HG03108 (cell line): ENCODE measurements at regions not wholly inside any gene's neighbourhood (a gene's known extent, or its start where the extent isn't known, plus 50 kb on each side); places are given as distances from the start of the nearest gene placed in this dataset.
"Not testable (repeated sequence)": the region's sequence is repeated elsewhere in the genome, so short reads cannot be mapped to it uniquely, and the experiment has no call there.

Experiments
- ATAC-seq: cut with Tn5 transposase; IDR thresholded peaks from one replicate; pipeline ENCODE4 v1.9.1; 2021; ENCODE audit warnings: moderate library complexity; ENCODE audit not compliant: unreplicated experiment

DNA sequence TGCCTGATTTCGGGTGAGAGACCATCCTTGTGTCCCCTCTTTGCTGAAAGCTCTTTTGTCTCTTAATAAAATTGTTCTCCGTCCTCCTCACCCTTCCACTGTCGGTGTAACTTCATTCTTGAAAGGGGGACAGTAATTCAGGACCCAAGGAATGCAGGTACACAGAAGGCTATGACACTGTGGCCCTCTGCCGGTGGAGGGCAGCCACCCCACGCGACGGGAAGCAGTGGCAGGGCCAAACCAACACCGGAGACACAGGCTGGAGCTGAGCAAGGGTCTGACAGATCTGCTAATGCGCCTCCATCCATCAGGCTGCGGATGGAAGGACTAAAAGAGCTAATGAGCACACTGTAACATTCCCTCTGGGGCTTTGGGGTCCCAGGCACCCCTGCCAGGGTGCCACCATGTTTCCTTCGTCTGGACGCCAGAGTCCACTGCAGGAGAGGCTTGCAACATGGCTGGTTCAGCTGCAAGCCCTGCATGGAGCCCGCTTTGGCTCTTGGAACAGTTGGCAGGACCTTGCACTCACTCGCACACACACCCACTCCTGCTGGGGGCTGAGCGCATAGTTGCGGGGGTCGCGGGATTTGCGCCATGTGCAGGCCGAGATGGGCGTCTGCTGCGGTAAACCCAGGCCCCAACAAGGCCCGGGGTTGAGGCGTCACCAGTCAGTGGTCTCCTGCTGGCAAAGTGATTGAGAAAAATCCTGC lies 544.1 kb upstream of the CDH7 start:
- ATAC-seq = no peak

DNA sequence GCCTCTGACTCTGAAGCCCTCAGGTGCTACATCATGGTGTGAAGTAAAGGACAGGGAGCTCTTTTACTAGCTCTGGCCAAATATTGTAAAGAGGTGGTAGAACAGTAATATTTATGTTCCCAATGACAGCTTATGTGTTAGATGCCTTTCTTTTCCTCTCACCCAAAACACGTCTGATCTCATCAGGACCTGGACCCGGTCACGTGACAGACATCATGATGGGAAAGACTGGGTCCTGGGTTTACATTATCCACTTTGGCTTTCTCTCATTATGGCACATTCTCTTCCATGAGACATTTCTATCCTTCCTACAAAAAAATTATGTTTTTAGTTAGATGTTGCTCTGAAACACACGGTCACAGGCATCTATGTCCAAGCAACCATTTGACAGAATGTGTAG lies 548.7 kb upstream of the CDH7 start:
- no peak for ATAC-seq

- no peak for ATAC-seq
These were observed 575.1 kb upstream of the CDH7 start for GRCh38 chr18:65175681-65176080.

- ATAC-seq = not testable (repeated sequence)
These were observed 588.7 kb upstream of the CDH7 start for GRCh38 chr18:65162086-65162485.

DNA sequence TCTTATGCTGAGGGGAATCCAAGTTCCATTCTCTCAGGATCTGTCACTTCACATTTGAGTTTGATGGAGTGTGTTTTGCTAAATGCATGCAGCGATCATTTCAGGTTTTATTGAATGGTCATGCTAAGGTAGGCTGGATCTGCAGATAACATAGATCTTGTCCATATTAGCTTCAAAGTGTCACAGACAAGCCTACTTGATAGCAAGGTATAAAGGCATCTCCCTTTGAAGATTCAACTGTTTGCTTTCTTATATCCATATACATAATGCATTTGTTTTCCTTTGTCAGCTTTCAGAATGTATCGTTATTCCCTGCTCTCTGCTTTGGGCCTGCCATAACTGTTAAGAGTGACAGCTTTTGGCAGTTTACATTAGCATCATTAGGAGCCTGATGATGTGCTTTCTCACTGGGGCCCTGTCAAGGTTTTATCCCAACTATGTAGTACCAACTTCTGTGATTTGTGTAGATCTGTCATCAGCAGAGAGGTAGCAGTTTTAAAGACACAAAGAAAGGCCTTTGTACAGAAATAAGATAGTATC lies 604.3 kb upstream of the CDH7 start:
- no peak for ATAC-seq

DNA sequence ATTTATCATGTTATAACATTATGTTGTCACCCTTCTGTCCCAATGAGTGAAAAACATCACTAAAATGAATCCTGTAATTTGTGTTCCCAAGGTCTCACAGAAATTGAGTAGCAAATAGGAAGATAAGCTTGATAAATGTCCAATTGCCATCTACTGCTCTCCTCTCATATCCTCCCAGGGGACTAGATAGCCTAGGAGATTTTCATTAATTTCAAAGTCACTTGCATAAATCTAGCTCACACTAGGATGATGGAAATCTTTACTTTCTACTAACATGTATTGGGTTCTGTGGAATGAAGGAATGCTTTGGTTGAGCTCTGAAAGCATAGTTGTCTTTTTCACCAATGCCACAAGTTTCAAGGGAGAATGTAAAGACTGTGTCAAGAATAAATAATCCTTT lies 605.5 kb upstream of the CDH7 start:
- ATAC-seq = no peak

- no peak for ATAC-seq
These were observed 617.2 kb upstream of the CDH7 start for GRCh38 chr18:65133610-65134009.

GRCh38 chr18:65124633-65125032 lies 626.2 kb upstream of the CDH7 start:
- ATAC-seq = no peak

DNA sequence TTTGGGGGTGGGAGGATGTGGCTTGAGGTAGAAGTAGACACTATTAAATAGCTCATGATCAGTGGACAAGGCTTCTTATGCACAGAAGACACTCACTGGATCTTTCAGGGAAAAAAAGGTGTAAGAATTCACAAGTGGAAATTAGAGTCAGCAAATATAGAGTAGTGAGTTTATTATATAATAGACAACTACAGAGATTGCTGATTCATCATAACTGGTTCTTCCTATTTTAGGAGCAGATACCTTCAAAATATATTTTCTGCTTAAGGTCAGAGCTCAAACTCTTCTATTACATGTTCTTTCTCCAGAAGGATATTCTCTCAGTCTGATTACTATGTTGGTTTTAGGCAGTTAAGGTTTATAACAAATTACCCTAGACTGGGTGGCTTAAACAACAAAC lies 646.9 kb upstream of the CDH7 start:
- no peak for ATAC-seq

- no peak for ATAC-seq
These were observed 657.5 kb upstream of the CDH7 start for GRCh38 chr18:65093346-65093745.

DNA sequence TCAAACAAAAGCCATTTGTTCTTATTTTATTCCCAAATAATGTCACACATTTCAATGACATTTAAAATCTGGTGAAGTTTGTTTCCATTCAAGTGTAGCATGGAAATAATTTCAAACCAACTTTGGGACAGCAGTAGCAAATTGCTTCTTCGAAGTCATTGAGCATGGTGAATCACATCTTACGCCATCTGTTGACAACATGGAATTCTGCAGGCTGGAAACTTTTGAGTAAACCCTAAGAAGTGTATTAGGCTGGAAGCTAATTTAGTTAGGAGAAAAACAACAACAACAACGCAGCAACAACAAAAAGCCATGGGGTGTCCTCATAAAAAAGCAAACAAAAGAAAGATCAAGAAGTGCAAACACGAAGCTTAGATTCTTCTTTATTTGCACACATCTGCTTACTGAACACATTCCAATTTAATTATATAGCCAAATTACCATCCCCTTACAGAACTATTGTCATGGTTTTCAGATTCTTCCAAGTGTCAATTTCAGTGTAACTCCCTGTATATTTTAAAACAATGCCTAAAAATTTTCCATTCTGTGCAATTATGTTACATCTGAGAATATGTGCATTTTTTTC lies 659.0 kb upstream of the CDH7 start:
- ATAC-seq = no peak

GRCh38 chr18:65082907-65083306 lies 667.9 kb upstream of the CDH7 start:
- no peak for ATAC-seq

GRCh38 chr18:65081786-65082185 lies 669.0 kb upstream of the CDH7 start:
- ATAC-seq = no peak

DNA sequence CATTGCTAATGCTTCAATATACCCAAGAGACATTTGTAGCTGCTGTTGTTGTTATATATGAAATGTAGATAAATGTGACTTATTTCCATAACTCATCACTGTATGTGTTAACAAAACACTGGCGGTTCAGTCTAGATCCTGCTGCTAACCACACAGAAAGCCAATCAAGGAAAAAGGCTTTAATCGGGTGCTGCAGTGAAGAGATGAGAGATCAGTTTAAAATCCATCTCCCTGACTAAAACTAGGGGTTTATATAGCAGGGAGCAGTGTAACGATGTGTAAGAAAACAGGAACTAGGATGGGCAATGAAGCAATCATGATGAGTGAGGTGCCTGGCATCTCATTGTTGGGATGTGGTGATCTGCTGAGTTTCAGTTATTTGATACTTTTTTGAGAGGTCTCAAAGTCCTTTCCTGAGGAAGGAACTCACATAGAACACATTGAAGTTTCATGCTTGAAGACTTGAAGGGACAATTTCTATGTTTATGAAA lies 677.7 kb upstream of the CDH7 start:
- no peak for ATAC-seq

DNA sequence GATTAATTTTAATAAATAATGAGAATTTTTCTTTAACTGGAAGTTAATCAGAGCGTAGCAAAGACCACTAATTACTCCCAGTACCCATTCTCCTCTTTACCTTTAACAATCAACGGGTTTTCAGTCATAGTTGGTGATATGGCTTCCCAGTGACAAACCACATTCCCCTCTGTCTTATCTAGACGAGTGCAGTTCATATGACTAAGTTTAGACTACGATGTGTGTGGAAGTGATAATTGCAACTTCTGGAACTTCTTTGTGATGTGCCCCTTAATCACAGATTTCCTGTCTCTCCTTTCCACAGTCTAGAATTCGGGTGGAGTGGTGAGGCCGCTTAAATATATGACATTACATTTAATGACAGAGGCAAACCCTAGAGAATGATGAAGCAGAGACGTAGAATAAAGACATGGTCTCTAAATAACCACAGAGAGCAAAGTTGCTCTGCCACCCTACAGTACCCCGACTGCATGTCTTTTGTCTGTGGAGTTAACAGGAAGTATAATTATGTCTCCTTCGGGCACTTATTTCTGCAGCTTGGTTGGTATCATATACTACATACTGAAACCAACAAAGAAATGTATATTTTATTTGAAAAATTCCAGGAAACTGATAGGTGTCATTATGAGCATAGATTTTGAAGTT lies 693.3 kb upstream of the CDH7 start:
- ATAC-seq = no peak

DNA sequence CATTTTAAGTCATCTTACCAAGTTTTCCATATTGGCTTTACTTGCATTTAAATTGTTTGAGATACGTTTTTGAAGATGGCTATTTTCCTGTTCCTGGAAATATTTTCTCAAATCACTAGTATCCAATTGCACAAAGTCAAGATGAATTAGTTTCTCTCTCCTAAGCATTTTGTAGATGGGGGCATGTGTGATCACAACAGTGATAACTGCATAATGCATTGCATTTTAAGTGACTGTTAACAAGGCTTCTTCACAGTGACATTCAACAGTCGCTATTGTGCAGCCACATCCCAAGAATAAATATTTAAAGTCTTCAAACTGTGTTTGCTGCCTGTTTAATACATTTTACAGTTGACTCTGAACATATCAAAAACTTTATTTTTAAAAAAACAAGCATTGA lies 694.2 kb upstream of the CDH7 start:
- ATAC-seq = no peak

- ATAC-seq = no peak
These were observed 701.2 kb upstream of the CDH7 start for GRCh38 chr18:65049586-65049985.

GRCh38 chr18:65039578-65039977 lies 711.2 kb upstream of the CDH7 start:
- no peak for ATAC-seq

DNA sequence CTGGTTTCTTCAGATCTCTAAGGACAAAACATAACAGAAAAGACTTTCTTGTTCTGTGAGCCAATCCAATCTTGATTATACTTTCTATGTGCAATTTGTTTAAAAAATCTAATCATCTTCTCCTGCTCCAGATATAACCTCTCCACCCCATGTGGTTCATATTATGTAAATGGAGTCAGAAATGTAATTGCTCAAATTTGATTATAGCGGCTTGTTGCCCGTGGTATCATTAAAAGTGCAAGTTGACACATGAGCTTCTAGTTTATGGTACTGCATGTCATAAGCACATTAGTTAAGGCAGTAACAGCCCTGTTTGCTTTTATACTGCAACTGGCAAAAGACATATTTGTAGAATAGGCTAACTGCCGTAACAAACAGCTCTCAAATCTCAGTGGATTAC lies 715.1 kb upstream of the CDH7 start:
- ATAC-seq = no peak

DNA sequence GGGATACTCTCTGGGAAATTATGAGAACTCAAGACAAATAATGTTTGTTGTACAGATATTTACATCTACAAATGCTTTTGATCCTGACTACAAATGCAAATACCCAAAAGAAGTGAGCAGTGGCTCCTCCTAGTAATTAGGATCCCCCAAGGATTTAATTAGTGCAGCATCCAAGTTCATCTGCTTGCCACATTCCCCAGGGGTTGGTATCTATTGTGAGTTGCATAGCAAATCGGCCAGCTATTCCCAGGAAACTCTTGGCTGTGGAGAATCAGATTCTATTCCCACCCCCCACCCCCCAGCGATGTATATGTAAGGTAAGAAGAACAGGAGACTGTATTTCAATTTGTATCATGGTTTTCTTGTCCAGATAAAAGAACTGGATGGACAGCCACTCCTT lies 725.1 kb upstream of the CDH7 start:
- no peak for ATAC-seq

GRCh38 chr18:65021021-65021420 lies 729.8 kb upstream of the CDH7 start:
- ATAC-seq = no peak

GRCh38 chr18:65018184-65018583 lies 732.6 kb upstream of the CDH7 start:
- no peak for ATAC-seq
